ENCODE measurements at regions not wholly inside any gene's neighbourhood (a gene's known extent, or its start where the extent isn't known, plus 50 kb on each side); places are given as distances from the start of the nearest gene placed in this dataset.

DNA sequence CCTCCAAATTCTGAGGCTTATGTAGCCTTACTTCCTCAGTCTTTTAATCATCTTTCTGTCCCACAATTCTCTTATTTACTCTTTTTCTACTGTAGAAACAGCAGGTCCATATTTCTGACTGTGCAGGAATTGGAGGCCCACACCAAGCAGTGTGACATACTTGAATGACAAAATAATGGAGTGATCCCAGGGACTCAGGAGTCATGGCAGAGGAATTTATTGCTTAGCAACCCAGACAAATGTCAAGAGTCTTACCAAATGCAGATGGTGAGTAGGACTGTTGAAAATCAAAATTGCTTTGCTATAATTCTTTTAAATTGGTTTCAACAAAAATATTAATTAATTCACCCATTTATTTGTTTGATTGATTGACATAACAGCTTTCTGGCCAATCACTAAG is 59.9 kb downstream of the HTR1B start:
- TF ChIP-seq, protein P1, sequence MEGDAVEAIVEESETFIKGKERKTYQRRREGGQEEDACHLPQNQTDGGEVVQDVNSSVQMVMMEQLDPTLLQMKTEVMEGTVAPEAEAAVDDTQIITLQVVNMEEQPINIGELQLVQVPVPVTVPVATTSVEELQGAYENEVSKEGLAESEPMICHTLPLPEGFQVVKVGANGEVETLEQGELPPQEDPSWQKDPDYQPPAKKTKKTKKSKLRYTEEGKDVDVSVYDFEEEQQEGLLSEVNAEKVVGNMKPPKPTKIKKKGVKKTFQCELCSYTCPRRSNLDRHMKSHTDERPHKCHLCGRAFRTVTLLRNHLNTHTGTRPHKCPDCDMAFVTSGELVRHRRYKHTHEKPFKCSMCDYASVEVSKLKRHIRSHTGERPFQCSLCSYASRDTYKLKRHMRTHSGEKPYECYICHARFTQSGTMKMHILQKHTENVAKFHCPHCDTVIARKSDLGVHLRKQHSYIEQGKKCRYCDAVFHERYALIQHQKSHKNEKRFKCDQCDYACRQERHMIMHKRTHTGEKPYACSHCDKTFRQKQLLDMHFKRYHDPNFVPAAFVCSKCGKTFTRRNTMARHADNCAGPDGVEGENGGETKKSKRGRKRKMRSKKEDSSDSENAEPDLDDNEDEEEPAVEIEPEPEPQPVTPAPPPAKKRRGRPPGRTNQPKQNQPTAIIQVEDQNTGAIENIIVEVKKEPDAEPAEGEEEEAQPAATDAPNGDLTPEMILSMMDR (conservative IDR thresholded peaks at IDR 0.05; ENCODE audit: low read depth): no peak
- ChIA-PET CTCF (no interaction called here), POLR2A (ENCODE audit: low non-redundant PET) (no interaction called here)
- no peak overlapping the region for H3K27ac ChIP-seq
- DNase-seq (ENCODE audit: low spot score): peak; percentile 8

DNA sequence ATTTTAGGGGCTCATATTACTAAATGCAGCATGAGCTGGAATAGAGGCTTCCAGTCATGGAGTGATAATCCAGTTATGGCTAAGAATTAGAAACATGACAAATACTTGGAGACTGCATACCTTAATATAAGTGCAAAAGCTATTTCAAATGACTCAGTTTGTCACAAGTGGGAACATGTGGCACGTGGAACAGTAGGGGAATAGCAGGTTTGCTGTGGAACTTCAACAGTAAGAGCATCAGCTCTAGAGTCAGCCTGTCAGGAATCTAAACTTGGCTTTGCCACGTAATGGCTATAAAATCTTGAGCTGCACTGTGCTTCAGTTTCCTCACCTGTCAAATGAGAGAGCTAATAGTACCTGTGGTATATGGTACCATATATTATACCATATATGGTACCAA is 62.1 kb downstream of the HTR1B start:
- CTCF ChIA-PET: interaction anchor here (0.7 kb wide), 1 partner anchor 14 kb away, joined by 3 read pairs; no protein-coding TSS in a partner anchor
- POLR2A ChIA-PET (ENCODE audit: low non-redundant PET): no interaction called here
- no peak for DNase-seq (ENCODE audit: low spot score)
- no peak overlapping the region for H3K27ac ChIP-seq
- TF ChIP-seq, protein P1 (conservative IDR thresholded peaks at IDR 0.05; ENCODE audit: low read depth): no peak

- TF ChIP-seq, protein P1 (conservative IDR thresholded peaks at IDR 0.05; ENCODE audit: low read depth): no peak
- DNase-seq (ENCODE audit: low spot score): no peak
- ChIA-PET POLR2A (ENCODE audit: low non-redundant PET) (no interaction called here), CTCF (no interaction called here)
- H3K27ac ChIP-seq: no peak overlapping the region
These were observed 65.7 kb downstream of the HTR1B start for GRCh38 chr6:77397561-77397960.

DNA sequence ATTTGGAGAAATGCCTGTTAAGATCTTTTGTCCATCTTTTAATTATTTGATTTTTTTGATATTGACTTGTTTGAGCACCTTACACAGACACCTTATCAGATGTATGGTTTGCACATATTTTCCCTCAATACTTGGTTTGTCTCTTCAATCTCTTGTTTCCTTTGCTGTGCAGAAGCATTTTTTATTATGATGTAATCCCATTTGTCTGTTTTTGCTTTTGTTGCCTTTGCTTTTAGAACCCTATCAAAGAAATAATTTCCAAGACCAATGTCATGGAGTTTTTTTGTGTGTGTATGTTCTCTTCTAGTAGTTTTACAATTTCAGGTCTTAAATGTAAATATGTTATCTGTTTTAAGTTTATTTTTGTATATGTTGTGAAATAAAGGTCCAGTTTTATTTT is 73.9 kb downstream of the HTR1B start:
- TF ChIP-seq, protein P1 (conservative IDR thresholded peaks at IDR 0.05; ENCODE audit: low read depth): no peak
- POLR2A ChIA-PET (ENCODE audit: low non-redundant PET): no interaction called here

GRCh38 chr6:77383026-77383425 is 80.3 kb downstream of the HTR1B start:
- no peak overlapping the region for H3K27ac ChIP-seq
- ChIA-PET POLR2A (ENCODE audit: low non-redundant PET) (no interaction called here), CTCF (no interaction called here)
- TF ChIP-seq, protein P1 (conservative IDR thresholded peaks at IDR 0.05; ENCODE audit: low read depth): no peak
- DNase-seq (ENCODE audit: low spot score): no peak

More for the DNA sequence above, 73.9 kb downstream of the HTR1B start:
- CTCF ChIA-PET: no interaction called here
- no peak for DNase-seq (ENCODE audit: low spot score)
- H3K27ac ChIP-seq: no peak overlapping the region

DNA sequence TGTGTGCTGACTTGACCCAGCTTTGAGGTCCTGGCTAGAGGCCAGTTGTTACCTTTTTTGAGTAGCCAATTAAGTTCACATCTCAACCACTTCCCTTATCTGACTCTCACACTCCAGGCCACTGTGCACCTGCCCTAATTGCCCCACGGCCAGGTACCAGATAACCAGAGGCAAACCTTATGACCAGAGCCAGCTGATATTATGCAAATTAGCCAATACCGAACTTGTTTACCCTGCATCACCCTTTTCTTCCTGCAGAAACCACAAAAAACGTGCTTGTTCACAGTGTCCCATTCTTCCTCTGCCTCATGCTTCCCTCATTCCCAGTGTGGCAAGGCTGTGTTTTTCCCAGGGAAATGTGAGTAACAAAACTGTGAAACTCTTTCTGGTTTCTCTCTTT is 89.3 kb downstream of the HTR1B start:
- CTCF ChIA-PET: no interaction called here
- no peak overlapping the region for H3K27ac ChIP-seq
- POLR2A ChIA-PET (ENCODE audit: low non-redundant PET): no interaction called here
- DNase-seq (ENCODE audit: low spot score): no peak
- TF ChIP-seq, protein P1 (conservative IDR thresholded peaks at IDR 0.05; ENCODE audit: low read depth): no peak

DNA sequence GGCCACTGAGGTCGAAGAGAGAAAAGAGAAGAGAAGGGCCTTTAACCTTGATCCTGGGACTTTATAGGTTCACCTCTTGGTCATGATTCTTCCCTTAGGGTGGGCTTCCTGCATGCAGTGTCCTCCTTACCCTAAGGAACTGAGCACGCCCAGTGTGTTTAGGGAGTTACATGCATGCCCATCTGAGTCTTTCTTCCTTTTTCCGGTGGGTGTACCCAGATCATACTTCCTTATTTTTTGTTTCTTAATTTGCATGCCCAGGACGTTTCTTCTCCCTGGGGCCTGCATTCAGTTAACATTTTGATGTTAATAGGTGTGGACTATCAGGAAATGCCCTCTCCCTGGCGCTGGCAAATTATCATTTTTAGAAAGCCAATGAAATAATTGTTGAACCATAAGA is 91.5 kb downstream of the HTR1B start:
- CTCF ChIA-PET: no interaction called here
- DNase-seq (ENCODE audit: low spot score): no peak
- POLR2A ChIA-PET (ENCODE audit: low non-redundant PET): no interaction called here
- no peak overlapping the region for H3K27ac ChIP-seq
- TF ChIP-seq, protein P1 (conservative IDR thresholded peaks at IDR 0.05; ENCODE audit: low read depth): no peak
